HG02852 (cell line): ENCODE measurements at regions not wholly inside any gene's neighbourhood (a gene's known extent, or its start where the extent isn't known, plus 50 kb on each side); places are given as distances from the start of the nearest gene placed in this dataset.
"Not testable (repeated sequence)": the region's sequence is repeated elsewhere in the genome, so short reads cannot be mapped to it uniquely, and the experiment has no call there.

Source experiments
- ATAC-seq: cut with Tn5 transposase; IDR thresholded peaks from one replicate; pipeline ENCODE4 v1.9.1; 2021; ENCODE audit warnings: mild to moderate bottlenecking, moderate library complexity; ENCODE audit not compliant: unreplicated experiment

DNA sequence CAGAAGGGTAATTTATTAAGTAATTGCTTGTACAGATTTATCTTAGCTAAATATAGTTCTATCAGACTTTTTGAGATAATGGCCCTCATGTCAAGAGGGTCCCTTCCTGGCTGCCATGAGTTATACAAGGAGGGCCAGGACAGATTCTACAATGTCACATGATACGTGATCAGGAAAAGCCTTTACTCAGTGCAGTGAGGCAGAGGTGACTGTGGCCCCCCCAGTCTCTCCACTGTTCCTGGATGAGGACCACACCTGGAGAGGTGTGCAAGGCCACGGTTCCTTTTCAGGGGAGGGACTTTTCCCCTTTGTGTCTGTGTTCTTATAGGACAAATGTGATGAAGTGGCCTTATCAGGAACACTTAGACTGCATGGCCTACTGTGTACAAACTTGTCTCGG is 54.3 kb upstream of the LRCH1 start:
- no peak for ATAC-seq

- ATAC-seq: no peak
Measured at GRCh38 chr13:46496086-46496485, 56.9 kb upstream of the LRCH1 start.

GRCh38 chr13:46495651-46496050 is 57.3 kb upstream of the LRCH1 start:
- ATAC-seq: no peak

- no peak for ATAC-seq
Measured at GRCh38 chr13:46495066-46495465, 57.9 kb upstream of the LRCH1 start.

GRCh38 chr13:46492946-46493345 is 60.0 kb upstream of the LRCH1 start:
- no peak for ATAC-seq

DNA sequence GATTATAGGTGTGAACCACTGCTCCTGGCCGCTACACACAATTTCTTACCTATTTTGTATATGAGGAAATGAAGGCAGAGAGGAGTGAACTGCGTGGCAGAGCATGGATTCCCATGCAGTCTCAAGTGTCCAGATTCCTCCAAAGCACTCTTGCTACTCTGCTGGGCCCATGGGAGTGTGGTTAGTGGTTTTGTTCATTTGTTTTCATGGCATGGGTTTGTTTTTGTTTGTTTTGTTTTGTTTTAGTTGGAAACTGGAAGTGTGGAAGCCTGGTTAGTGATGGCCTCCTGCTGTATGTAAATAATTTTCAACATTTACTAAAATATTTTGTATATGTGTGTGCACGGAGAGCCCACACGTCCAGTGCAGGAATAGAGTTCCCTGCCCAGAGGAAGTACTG is 61.3 kb upstream of the LRCH1 start:
- ATAC-seq: no peak

DNA sequence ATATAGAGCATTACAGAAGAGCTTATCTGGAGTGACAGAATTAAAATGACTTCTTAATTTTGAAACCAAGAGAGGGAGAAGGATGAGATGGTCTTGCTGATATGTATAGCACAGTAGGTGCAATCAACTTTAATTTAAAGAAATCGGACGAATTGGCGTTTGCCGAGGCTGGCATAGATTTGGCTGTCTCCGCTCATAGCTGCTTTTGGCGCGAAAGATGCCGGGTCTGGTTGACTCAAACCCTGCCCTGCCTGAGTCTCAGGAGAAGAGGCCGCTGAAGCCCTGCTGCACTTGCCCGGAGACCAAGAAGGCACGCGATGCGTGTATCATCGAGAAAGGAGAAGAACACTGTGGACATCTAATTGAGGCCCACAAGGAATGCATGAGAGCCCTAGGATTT is 62.3 kb upstream of the LRCH1 start:
- not testable (repeated sequence) for ATAC-seq

- no peak for ATAC-seq
Measured at GRCh38 chr13:46490129-46490528, 62.8 kb upstream of the LRCH1 start.

DNA sequence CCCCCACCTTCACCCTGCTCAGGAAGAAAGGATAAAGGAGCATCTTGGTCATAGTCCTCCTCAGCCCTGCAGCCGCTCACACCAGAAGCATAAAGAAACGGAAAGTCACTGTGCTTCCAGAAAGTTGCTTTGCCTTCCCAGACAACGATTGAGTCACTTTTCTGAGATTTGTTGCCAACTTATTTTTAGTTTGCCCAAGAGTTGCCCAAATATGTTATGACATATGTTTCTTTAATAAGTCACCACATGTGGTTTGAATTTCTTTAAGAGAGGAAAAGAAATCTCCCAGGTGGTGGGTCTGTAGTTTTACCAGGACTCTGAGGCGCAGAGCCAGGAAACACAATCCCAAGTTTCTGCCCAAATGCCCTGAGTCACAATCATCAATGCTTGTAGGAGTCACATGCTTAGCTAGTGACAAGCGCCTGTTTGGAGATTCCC is 63.4 kb upstream of the LRCH1 start:
- ATAC-seq: no peak

- ATAC-seq: peak; percentile 74
Measured at GRCh38 chr13:46487748-46488147, 65.2 kb upstream of the LRCH1 start.

- no peak for ATAC-seq
Measured at GRCh38 chr13:46486270-46486669, 66.7 kb upstream of the LRCH1 start.

DNA sequence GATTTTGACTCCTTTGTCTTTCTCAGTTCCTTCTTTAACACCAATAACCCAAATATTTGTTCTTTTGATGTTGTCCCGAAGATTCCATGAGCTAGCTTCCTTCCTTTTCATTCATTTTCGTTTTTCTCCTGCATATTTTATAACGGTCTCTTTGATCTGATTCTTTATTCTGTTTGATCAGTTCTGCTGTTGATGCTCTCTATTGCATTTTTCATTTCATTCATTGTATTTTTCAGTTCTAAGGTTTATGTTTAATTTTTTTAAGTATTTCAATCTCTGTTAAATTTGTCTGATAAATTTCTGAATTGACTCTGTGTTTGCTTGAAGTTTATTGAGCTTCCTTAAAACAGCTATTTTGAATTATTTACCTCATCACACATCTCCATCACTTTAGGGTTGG is 68.4 kb upstream of the LRCH1 start:
- no peak for ATAC-seq

DNA sequence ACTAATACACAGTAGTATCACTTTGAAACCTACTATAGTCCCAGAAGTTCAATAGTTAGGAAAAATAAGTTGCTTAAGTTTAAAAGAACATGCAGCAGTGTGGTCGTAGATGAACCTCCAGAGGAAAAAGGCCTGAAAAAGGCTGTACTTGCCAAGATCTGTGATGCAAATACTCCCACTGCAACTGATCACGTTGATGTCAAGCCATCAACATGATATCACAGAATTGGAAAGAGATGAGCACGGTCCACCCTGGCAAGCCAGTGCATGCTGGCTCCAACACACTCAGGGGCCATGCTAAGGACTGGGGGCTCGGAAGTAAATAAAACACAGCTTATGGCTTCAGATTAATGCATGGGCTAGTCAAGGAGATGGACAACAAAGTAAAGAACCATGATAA is 71.8 kb upstream of the LRCH1 start:
- no peak for ATAC-seq

GRCh38 chr13:46480131-46480530 is 72.8 kb upstream of the LRCH1 start:
- ATAC-seq: no peak

- no peak for ATAC-seq
Measured at GRCh38 chr13:46479691-46480090, 73.3 kb upstream of the LRCH1 start.

DNA sequence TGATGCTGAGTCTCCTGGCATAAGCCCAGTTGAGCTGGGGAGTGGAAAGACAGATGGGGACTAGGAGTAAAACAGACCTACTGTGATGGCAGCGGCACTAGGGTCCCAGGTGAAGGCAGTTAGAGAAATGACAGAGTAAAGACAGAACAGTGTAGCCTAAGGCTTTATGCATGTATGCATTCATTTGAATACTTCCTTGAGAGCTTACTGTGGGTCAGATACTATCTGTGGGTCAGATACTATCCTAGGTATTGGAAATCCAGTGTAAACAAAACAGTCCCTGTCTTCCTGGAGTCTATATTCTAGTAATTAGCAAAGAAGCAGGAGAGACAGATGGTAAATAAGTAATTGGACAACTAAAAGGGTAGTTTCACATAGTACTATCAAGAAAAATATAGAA is 73.7 kb upstream of the LRCH1 start:
- no peak for ATAC-seq

DNA sequence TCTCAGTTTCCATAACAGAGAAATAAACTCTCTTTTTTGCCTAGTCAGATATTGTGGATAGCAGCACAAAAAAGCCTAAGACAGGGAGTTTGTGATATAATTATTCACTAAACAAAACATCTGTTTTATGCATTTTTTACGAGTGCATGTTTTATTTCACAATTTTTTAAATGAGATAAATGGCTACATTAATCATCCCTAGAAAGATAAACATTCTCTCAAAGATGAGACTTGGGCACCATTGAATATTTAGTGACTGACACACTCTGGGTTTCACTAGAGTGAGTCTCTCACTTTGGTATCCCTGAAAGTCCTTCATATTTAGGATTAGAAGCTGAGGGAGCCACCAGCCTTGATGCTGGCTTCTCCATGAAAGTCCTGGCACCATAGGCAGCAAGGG is 74.3 kb upstream of the LRCH1 start:
- no peak for ATAC-seq

DNA sequence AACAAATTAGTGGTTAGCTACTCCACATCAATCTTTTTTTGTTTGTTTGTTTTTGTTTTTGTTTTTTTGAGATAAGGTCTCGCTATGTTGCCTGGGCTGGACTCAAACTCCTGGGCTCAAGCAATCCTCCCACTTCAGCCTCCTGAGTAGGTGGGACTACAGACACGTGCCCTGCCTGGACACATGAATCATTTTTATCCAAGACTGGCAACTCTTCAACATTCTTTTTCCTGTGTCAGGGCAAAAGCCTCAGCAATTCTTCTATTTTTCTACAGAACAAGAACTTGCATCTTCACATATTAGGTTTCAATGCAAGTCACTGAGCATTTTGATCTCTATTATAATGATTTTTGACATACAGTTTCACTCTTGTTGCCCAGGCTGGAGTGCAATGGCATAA is 76.8 kb upstream of the LRCH1 start:
- no peak for ATAC-seq

DNA sequence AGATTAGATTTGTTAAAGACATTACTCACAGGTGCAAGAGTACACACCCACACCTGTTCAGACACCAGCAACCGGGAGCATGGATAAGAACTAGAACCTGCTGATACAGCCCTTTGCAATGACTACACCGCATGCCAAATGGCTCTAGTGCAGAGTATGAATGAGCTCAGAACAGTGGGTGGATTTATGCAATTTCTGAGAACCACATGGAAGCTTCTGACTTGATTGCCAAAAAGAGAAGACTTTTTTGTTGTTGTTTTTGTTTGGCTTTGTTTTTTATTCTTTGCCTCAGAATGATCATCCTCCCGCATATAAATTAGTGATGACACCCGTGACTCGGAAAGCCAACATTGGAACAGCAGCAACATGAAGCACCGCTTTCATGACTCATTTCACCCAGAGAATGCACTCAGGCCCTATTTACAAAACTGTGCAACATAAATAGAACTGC is 77.4 kb upstream of the LRCH1 start:
- ATAC-seq: no peak

GRCh38 chr13:46473806-46474205 is 79.2 kb upstream of the LRCH1 start:
- no peak for ATAC-seq

DNA sequence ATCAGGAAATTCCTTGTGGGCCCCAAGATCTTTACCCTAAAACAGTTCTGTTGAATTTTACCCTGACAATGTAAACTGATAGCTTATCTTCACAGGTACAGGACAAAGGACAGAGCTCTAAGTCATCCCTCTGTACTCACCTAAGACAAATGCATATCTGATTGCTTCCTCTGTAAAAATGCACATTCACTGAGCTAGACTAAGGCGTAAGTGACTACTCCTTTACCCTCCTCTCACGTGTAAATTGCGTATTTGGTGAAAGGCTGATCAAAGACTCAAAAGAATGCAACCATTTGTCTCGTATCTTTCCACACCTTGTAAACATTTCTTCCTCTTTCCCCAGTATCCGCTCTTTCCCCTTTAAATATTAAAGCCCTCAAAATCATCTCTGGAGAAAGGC is 80.6 kb upstream of the LRCH1 start:
- no peak for ATAC-seq

DNA sequence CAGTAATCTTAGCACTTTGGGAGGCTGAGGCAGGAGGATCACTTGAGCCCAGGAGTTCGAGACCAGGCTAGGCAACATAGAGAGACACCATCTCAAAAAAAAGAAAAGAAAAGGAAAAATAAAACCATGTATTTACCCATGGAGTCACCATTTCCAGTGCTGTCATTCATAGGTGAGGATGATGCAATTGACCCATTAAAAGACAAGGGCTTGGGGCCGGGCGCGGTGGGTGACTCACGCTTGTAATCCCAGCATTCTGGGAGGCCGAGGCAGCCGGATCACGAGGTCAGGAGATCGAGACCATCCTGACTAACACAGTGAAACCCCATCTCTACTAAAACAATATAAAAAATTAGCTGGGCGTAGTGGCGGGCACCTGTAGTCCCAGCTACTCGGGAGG is 82.6 kb upstream of the RUBCNL start:
- not testable (repeated sequence) for ATAC-seq

- ATAC-seq: no peak
Measured at GRCh38 chr13:46468570-46469463, 81.8 kb upstream of the RUBCNL start.
